Fibroblast of peridontal ligament (primary cell): ENCODE measurements at regions not wholly inside any gene's neighbourhood (a gene's known extent, or its start where the extent isn't known, plus 50 kb on each side); places are given as distances from the start of the nearest gene placed in this dataset.
"Not testable (repeated sequence)": the region's sequence is repeated elsewhere in the genome, so short reads cannot be mapped to it uniquely, and the experiment has no call there.

Source experiments
- DNase-seq: peaks from one replicate; pipeline ENCODE4 v3.0.0-alpha.2; 2010; ENCODE audit errors: extremely low read depth

DNA sequence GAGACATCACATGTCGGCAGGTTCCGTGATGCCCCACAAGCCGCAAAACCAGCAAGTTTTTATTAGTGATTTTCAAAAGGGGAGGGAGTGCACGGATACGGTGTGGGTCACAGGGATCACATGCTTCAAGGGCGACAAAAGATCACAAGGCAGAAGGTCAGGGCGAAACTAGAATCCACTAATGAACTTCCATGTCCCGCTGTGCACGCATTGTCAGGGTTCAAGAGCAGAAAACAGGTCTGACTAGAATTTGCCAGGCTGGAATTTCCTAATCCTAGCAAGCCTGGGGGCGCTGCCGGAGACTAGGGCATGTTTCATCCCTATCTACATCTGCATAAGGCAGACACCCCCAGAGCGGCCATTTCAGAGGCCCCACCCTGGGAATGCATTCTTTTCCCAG lies 225.2 kb downstream of the NPHP4 start:
- not testable (repeated sequence) for DNase-seq

GRCh38 chr1:5765997-5766913 lies 226.0 kb downstream of the NPHP4 start:
- no peak for DNase-seq

- no peak for DNase-seq
Measured at GRCh38 chr1:5765483-5765882, 226.7 kb downstream of the NPHP4 start.

- no peak for DNase-seq
Measured at GRCh38 chr1:5764959-5765358, 227.3 kb downstream of the NPHP4 start.

- DNase-seq: no peak
Measured at GRCh38 chr1:5764464-5764863, 227.8 kb downstream of the NPHP4 start.

DNA sequence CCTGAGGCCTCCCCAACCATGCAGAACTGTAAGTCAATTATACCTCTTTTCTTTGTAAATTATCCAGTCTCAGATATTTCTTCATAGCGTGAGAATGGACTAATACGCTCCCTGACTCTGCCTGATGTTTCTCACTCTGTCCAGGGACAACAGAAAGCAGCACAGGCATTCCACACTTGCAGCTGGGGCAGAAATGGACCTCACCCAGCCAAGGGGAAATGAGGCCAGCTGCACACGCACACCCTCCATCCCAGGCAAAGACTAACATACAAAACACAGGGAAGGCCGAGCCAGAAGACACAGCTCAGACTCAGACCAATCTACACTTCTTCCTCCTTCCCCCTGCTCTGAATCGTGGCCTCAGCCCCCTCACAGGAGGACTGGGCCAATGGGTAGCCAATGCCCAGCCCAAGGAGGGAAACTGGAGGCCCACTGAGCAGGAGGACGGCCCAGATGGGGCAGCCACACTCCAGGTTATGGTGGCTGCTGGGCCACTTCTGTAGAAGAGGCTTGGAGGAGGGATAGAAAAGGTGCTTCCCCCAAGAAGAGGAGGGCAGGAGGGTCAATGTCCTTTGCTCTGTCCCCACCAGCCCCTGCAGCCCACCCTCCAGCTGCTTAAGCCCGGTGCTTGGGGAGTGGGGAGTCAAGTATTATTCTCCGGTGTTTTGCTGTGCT lies 228.4 kb downstream of the NPHP4 start:
- no peak for DNase-seq

DNA sequence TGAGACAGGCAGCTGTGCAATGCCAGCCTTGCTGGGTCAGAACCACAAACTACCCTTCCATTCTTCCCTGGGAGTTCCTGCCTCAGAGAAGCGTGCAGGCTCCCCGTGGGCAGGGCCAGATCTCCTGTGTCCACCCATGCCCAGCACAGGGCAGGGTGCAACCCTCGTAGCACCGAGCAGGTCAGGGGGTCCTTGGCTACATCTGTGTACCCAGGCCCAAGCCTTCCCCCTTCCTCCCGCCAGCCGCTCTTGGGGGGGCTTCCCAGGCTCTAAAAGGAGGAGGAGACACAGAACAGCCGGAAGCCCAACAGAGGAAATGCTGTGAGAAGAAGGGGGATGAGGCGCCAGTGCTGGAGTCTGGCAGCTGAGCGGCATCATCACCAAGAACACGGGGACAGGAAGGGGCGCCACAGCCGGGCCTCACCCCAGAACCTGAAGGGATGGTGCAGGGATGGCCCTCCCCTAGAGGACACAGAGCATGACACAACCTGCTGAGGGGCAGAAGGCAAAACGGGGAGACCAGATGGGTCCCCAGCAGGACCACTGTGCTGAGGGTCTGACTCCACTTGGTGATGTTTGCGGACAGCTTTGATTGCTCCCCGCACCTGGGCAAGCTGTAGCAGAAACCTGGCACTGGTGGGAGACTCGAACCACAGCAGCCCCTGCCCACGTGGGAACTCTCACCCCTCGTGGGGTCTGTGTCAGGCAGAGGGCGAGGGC lies 233.2 kb downstream of the NPHP4 start:
- no peak for DNase-seq

DNA sequence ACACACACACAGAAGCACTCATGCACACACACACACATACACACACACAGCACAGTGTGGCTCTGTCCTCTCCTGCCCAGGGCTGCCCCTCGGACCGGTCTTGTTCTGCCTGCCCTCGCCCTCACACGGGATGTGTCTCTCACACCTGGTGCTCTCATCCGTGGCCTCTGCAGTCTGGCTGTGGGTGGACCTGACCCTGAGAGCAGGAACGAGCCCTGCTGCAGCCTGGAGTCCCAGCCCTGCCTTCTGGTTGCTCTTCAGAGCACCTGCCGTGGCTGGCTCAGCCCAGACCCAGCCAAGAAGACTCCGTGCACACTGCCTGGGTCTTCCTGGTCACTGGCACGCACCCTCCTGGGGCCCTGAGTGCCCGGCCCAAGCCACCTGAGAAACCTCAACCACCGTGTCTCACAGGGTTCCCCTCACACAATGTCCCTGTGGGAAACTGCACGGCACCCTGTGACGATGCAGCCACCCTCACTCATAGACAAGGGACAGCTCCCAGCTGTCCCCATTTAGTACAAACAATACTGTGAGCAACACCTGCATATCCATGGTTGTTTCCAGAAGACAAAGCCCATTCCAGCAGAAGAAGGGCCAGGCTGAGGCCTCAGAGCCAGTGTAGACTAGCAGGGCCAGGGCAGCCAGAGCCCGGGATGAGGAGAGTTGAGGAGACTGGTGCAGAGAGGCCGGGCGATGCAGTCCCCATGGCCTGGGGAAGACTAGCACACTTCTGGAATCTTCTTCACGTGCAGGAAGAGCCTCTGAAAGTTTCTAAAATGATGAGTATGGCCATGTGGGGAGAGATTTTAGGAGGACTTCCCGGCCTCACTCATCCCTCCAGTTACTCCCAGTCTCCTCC lies 234.0 kb downstream of the NPHP4 start:
- DNase-seq: no peak

DNA sequence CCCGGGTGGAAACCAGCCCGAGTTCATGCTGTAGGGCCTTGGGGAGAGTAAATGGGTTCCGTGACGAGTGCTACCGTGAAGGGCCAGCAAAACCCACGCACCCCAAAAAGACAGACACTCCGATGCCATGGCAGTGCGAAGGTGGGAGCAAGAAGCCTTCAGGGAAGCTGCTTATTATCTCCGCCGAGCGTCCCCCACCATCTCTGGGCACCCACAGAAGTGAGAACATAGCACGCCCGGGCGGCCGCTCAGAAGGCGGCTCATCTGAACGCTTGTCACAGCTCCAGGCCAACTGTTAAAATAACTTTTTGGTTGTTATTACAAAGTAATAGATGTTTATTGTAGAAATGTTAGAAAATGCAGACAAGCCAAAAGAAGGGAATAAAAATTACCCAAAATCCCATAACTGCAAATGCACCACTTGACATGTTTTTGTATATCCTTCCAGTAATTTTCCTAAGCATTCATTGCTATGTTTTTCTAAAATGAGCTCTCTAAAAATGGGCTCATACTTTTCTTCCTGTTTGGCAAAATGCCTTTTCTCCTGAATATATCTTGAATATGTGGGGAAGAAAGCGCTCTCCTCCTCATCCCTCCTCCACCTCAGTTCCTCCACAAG lies 234.9 kb downstream of the NPHP4 start:
- no peak for DNase-seq

DNA sequence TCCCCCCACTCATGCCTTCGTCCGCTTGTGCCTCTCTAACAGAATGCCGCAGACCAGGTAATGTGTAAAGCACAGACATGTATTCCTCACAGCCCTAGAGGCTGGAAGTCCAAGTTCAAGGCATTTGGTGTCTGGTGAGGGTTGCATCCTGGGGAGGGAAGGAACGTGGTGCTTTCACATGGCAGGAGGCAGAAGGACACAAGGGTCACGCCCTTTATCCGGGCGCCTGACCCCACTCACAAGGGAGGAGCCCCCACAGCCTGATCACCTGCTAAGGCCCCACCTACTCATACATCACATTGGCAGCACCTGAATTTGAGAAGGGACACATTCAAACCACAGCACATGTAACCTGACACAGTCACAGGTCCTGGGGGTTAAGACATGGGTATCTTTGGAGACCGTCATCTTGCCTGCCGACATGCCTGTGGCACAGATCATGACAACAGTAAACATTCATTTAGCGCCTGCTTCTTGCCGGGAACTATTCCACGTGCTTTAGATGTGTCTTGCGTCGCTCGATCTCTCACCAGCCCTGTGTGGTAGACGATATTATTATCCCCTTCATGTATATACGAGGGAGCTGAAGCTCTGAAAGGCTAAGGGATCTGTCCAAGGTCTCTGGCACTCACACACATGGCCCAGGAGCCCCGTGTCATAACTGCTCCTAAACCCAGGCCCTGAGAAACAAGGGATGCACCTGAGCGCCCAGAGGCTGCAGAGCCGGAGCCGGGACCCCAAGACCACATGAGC lies 235.6 kb downstream of the NPHP4 start:
- DNase-seq: no peak

DNA sequence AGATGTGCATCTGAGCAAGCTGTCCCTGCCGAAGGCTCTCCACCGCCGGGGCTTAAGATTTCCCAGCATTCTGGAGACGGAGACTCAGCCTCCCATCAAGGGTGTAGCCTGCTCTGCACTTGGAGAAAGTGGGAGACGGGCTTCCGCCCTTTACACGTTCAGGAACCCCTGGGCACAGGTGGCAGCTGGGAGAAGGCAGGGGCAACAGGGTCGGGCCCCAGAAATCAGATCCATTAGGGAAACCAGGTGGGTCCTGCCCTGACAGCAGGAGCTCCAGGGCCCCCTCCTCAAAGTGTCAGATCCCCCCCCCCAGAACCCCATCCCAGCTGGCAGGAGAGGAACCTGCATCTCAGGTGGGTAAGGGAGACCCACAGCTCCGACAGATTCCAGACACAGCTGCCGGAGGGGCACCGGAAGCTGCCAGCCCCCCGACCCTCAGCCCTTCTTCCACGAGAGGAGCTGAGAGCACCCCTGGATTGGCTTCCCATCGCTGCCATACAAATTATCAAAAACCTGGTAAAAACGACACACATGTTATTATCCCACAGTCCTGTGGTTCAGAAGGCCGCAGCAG lies 236.6 kb downstream of the NPHP4 start:
- DNase-seq: no peak

GRCh38 chr1:5754817-5755551 lies 237.2 kb downstream of the NPHP4 start:
- DNase-seq: no peak

- no peak for DNase-seq
Measured at GRCh38 chr1:5753549-5754421, 238.4 kb downstream of the NPHP4 start.

GRCh38 chr1:5752746-5753548 lies 239.3 kb downstream of the NPHP4 start:
- DNase-seq: no peak

GRCh38 chr1:5751833-5752745 lies 240.1 kb downstream of the NPHP4 start:
- no peak for DNase-seq

DNA sequence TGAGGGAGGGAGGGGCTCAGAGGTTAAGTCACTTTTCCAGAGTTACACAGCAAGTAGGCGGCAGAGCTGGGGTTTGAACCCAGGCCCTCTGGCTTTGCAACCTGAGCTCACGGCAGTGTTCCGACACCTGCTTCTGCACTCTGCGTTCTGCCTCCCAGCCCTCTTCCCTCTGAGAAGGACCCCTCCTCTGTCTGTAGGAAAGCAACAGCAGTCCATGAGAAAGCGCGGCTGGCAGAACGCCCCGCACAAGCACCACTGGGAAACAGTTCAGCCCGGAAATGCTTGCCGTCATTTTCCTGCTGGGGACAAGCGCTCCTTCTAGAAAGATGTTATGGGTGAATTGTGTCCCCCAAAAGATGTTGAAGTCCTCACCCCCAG lies 241.1 kb downstream of the NPHP4 start:
- no peak for DNase-seq
